ENCODE measurements at regions not wholly inside any gene's neighbourhood (a gene's known extent, or its start where the extent isn't known, plus 50 kb on each side); places are given as distances from the start of the nearest gene placed in this dataset.

DNA sequence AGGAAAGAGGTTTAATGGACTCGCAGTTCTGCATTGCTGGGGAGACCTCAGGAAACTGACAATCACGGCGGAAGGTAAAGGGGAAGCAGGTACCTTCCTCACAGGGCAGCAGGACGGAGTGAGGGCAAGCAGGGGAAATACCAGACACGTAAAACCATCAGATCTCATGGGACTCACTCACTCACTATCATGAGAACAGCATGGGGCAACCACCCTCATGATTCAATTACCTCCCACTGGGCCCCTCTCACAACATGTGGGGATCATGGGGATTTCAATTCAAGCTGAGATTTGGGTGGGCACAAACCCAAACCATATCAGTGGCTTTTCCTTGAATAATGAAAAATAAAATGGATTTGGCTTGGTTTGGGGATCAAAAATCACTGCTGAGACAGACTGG lies 380.5 kb downstream of the VRK1 start:
- Histone ChIP-seq H3K4me3 (no peak overlapping the region), H3K27me3 (replicated peaks; ENCODE audit: insufficient read depth) (no peaks in the 10 kb centered on the region), H3K4me1 (ENCODE audit: control insufficient read depth in 1 of 2, low read depth in 2 of 2) (no peaks in the 10 kb centered on the region), H3K36me3 (no peaks in the 10 kb centered on the region), H3K9me3 (no peaks in the 10 kb centered on the region), H3K27ac (no peak overlapping the region)
- no peak for ATAC-seq (ENCODE audit: insufficient number of reproducible peaks, low FRiP score, low read depth)
- TF ChIP-seq, protein P1, sequence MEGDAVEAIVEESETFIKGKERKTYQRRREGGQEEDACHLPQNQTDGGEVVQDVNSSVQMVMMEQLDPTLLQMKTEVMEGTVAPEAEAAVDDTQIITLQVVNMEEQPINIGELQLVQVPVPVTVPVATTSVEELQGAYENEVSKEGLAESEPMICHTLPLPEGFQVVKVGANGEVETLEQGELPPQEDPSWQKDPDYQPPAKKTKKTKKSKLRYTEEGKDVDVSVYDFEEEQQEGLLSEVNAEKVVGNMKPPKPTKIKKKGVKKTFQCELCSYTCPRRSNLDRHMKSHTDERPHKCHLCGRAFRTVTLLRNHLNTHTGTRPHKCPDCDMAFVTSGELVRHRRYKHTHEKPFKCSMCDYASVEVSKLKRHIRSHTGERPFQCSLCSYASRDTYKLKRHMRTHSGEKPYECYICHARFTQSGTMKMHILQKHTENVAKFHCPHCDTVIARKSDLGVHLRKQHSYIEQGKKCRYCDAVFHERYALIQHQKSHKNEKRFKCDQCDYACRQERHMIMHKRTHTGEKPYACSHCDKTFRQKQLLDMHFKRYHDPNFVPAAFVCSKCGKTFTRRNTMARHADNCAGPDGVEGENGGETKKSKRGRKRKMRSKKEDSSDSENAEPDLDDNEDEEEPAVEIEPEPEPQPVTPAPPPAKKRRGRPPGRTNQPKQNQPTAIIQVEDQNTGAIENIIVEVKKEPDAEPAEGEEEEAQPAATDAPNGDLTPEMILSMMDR (IDR thresholded peaks at IDR 0.05) = no peak
- no peak for DNase-seq (ENCODE audit: low spot score)

DNA sequence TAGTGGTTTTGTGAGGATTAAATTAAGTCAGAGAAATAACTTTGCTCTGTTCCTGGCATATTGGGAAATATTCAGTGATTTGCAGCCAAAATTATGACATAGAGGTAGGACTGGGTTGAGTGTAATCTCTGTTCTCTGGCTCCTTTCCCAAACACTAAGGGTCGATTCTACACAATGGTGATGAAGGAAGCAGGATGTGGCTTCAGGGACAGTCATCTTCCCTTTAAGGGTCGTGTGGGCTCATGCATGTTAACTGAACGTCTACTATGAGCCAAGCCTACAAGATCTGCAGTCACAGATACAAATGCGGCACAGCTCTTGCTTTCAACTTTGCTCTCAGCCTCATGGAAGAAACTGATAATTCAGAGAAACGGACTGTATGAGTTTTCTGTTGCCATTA lies 381.6 kb downstream of the VRK1 start:
- no peaks in the 10 kb centered on the region for H3K36me3 ChIP-seq
- no peaks in the 10 kb centered on the region for H3K9me3 ChIP-seq
- no peak overlapping the region for H3K27ac ChIP-seq
- H3K27me3 ChIP-seq (replicated peaks; ENCODE audit: insufficient read depth) = no peaks in the 10 kb centered on the region
- no peak for DNase-seq (ENCODE audit: low spot score)
- H3K4me1 ChIP-seq (ENCODE audit: control insufficient read depth in 1 of 2, low read depth in 2 of 2) = no peaks in the 10 kb centered on the region
- H3K4me3 ChIP-seq = no peak overlapping the region
- ATAC-seq (ENCODE audit: insufficient number of reproducible peaks, low FRiP score, low read depth) = no peak
- TF ChIP-seq, protein P1 (IDR thresholded peaks at IDR 0.05) = no peak

DNA sequence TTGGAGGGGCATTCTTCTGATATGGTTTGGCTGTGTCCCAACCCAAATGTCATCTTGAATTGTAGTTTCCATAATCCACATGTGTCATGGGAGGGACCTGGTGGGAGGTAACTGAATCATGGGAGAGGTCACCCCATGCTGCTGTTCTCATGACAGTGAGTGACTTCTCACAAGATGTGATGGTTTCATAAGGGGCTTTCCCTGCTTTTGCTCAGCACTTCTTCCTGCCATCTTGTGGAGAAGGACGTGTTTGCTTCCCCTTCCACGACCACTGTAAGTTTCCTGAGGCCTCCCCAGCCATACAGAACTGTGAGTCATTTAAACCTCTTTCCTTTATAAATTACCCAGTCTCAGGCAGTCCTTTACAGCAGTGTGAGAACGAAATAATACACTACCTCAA lies 382.4 kb downstream of the VRK1 start:
- DNase-seq (ENCODE audit: low spot score) = no peak
- H3K27ac ChIP-seq = no peak overlapping the region
- no peaks in the 10 kb centered on the region for H3K36me3 ChIP-seq
- H3K4me1 ChIP-seq (ENCODE audit: control insufficient read depth in 1 of 2, low read depth in 2 of 2) = no peaks in the 10 kb centered on the region
- ATAC-seq (ENCODE audit: insufficient number of reproducible peaks, low FRiP score, low read depth) = no peak
- H3K27me3 ChIP-seq (replicated peaks; ENCODE audit: insufficient read depth) = no peaks in the 10 kb centered on the region
- TF ChIP-seq, protein P1 (IDR thresholded peaks at IDR 0.05) = no peak
- H3K4me3 ChIP-seq = no peak overlapping the region
- no peaks in the 10 kb centered on the region for H3K9me3 ChIP-seq

DNA sequence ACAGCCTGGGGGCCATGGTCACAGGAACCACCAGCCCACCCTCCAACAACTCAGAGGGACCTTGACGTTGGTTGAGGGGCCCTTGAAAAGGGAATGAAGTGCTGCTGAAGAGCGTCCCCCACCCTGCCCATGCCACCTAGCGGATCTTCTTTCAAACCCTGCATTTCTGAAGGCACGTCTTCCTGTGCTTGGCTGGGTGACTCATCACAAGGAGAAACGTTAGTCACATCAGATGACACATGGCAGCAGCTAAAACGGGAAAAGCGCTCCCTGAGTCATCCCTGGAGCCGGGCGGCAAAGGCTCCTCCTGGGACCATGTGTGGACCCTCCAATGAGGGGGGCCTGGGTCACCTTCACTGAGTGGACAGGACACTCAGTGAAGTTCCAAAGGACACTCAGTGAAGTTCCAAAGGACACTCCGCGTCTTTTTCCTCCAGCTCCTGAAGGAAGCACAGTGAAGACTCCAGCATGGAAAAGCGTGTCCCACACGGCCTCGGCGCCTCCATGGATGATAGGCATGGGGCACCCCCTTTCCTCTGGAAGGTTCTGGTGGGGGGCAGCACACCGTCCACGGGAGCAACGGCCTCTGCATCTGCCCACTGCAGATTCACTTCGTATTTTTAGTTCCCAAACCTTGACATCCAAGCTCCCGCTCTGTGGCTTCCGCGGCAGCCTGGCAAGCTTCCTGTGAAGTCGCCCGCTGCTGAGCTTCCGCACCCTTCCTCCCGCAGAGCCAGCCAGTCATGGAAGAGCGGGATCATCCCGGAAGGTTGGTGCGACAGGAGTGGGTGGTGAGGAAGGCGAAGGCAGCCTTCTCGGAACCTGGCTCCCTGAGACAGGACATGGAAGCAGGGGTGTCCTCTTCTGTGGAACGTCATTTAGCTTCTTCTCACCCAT lies 383.4 kb downstream of the VRK1 start:
- H3K27me3 ChIP-seq (replicated peaks; ENCODE audit: insufficient read depth) = no peaks in the 10 kb centered on the region
- H3K4me3 ChIP-seq = no peak overlapping the region
- TF ChIP-seq, protein P1 (IDR thresholded peaks at IDR 0.05) = no peak
- ATAC-seq (ENCODE audit: insufficient number of reproducible peaks, low FRiP score, low read depth) = no peak
- no peak for DNase-seq (ENCODE audit: low spot score)
- H3K4me1 ChIP-seq (ENCODE audit: control insufficient read depth in 1 of 2, low read depth in 2 of 2) = no peaks in the 10 kb centered on the region
- H3K9me3 ChIP-seq = no peaks in the 10 kb centered on the region
- no peaks in the 10 kb centered on the region for H3K36me3 ChIP-seq
- H3K27ac ChIP-seq = no peak overlapping the region

DNA sequence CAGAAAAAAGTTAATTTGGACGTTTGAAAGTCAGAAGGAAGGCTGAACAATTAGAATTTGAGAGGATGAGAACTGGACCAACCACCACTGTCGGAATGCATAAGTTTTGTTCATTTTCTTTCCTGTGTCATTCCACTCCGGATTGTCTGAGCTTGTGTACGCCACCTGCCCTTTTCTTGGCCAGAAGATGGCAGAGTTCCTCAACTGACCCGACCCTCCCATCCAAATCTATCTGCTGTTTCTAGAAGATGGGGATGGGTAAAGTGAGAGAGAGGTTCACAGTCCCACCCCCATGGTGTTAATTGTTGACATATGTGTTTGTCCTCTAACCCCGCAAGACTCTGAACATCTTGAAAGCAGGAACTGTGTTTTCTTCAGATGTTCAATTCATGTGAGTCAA lies 388.0 kb downstream of the VRK1 start:
- ATAC-seq (ENCODE audit: insufficient number of reproducible peaks, low FRiP score, low read depth) = no peak
- Histone ChIP-seq H3K4me3 (no peak overlapping the region), H3K4me1 (ENCODE audit: control insufficient read depth in 1 of 2, low read depth in 2 of 2) (no peaks in the 10 kb centered on the region), H3K27ac (no peak overlapping the region), H3K27me3 (replicated peaks; ENCODE audit: insufficient read depth) (no peaks in the 10 kb centered on the region), H3K36me3 (no peaks in the 10 kb centered on the region), H3K9me3 (no peaks in the 10 kb centered on the region)
- TF ChIP-seq, protein P1 (IDR thresholded peaks at IDR 0.05) = no peak
- no peak for DNase-seq (ENCODE audit: low spot score)
